WERI-Rb-1 (cell line): ENCODE measurements at regions not wholly inside any gene's neighbourhood (a gene's known extent, or its start where the extent isn't known, plus 50 kb on each side); places are given as distances from the start of the nearest gene placed in this dataset.

Experiments
- DNase-seq: peaks from one replicate; pipeline ENCODE4 v3.0.0-alpha.2; 2020
- H3K27ac ChIP-seq: fragments of 250-450 bp; sonication (Bioruptor Pico); 2 replicates; pipeline ENCODE4 v1.5.1; 2020; ENCODE audit warnings: mild to moderate bottlenecking, moderate library complexity
- H3K27me3 ChIP-seq: fragments of 250-450 bp; sonication (Bioruptor Pico); 2 replicates; pipeline ENCODE4 v1.5.1; 2021; ENCODE audit warnings: mild to moderate bottlenecking, low read depth, moderate library complexity; ENCODE audit not compliant: insufficient read depth, severe bottlenecking
- H3K36me3 ChIP-seq: fragments of 250-450 bp; sonication (Bioruptor Pico); 2 replicates; pipeline ENCODE4 v1.5.1; 2020; ENCODE audit warnings: mild to moderate bottlenecking, moderate library complexity
- H3K4me3 ChIP-seq: 2 replicates; pipeline ENCODE4 v1.5.1; 2011; ENCODE audit warnings: low read depth, mild to moderate bottlenecking, control low read depth, low read length
- H3K9me3 ChIP-seq: fragments of 250-450 bp; sonication (Bioruptor Pico); 2 replicates; pipeline ENCODE4 v1.5.1; 2021; ENCODE audit warnings: mild to moderate bottlenecking, moderate library complexity; ENCODE audit not compliant: severe bottlenecking
- CTCF ChIP-seq: IDR thresholded peaks from 2 replicates; pipeline ENCODE4 v1.5.1; 2011; ENCODE audit warnings: low read depth, mild to moderate bottlenecking, control low read depth, inconsistent platforms, low read length

- Histone ChIP-seq H3K9me3 (no peaks in the 10 kb centered on the region), H3K27ac (no peak overlapping the region), H3K27me3 (peaks cover 56% of the 10 kb centered on the region), H3K4me3 (no peak overlapping the region), H3K36me3 (no peaks in the 10 kb centered on the region)
- TF ChIP-seq CTCF = no peak
- no peak for DNase-seq
Observed at GRCh38 chr9:85114799-85115198, 445.3 kb downstream of the NTRK2 start.

GRCh38 chr9:85112933-85113418 lies 443.4 kb downstream of the NTRK2 start:
- H3K9me3 ChIP-seq = no peaks in the 10 kb centered on the region

GRCh38 chr9:85112391-85112790 lies 442.9 kb downstream of the NTRK2 start:
- Histone ChIP-seq H3K9me3 (no peaks in the 10 kb centered on the region), H3K4me3 (no peak overlapping the region), H3K27me3 (peaks cover 57% of the 10 kb centered on the region), H3K36me3 (no peaks in the 10 kb centered on the region), H3K27ac (no peak overlapping the region)
- no peak for TF ChIP-seq CTCF
- DNase-seq = no peak

More at GRCh38 chr9:85112933-85113418, 443.4 kb downstream of the NTRK2 start:
- no peak for DNase-seq
- no peaks in the 10 kb centered on the region for H3K36me3 ChIP-seq
- H3K4me3 ChIP-seq = no peak overlapping the region
- H3K27me3 ChIP-seq = peaks cover 59% of the 10 kb centered on the region
- no peak for TF ChIP-seq CTCF
- no peak overlapping the region for H3K27ac ChIP-seq

GRCh38 chr9:85108746-85109145 lies 439.2 kb downstream of the NTRK2 start:
- Histone ChIP-seq H3K27ac (no peak overlapping the region), H3K27me3 (peaks cover 62% of the 10 kb centered on the region), H3K36me3 (no peaks in the 10 kb centered on the region), H3K9me3 (no peaks in the 10 kb centered on the region), H3K4me3 (no peak overlapping the region)
- no peak for TF ChIP-seq CTCF
- no peak for DNase-seq

- TF ChIP-seq CTCF = no peak
- H3K27ac ChIP-seq = no peak overlapping the region
Observed at GRCh38 chr9:85108229-85108628, 438.7 kb downstream of the NTRK2 start.

More at GRCh38 chr9:85108229-85108628, 438.7 kb downstream of the NTRK2 start:
- Histone ChIP-seq H3K9me3 (no peaks in the 10 kb centered on the region), H3K36me3 (no peaks in the 10 kb centered on the region), H3K4me3 (no peak overlapping the region), H3K27me3 (peaks cover 64% of the 10 kb centered on the region)
- DNase-seq = no peak
